ENCODE measurements at regions not wholly inside any gene's neighbourhood (a gene's known extent, or its start where the extent isn't known, plus 50 kb on each side); places are given as distances from the start of the nearest gene placed in this dataset.
"Not testable (repeated sequence)": the region's sequence is repeated elsewhere in the genome, so short reads cannot be mapped to it uniquely, and the experiment has no call there.

DNA sequence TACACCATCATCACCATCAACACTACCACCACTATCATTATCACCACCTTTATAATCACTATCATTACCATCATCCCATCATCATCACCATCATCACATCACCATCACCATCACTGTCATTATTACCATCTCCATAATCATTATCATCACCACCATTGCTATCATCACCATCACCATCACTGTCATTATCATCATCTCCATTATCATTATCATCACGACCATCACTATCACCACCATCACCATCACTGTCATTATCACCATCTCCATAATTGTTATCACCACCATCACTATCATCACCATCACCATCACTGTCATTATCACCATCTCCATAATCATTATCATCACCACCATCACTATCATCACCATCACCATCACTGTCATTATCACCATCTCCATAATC, 279.6 kb upstream of the HS6ST1 start:
- DNase-seq (ENCODE audit: low spot score) = not testable (repeated sequence)

DNA sequence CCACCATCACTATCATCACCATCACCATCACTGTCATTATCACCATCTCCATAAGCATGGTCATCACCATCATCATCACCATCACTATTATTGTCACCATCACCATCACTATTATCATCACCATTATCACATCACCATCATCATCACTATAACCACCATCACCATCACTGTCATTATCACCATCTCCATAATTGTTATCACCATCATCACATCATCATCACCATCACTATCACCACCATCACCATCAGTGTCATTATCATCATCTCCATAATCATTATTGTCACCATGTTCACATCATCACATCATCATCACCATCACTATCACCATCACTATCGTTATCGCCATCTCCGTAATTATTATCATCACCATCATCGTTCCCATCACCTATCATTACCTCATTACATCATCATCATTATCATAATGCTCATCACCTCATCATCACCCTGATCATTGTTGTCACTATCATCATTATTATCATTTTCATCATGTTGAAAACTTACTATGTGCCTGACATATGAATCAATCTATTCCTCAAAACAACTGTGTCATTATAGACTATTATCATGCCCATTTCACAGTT, 280.3 kb upstream of the HS6ST1 start:
- DNase-seq (ENCODE audit: low spot score) = no peak

DNA sequence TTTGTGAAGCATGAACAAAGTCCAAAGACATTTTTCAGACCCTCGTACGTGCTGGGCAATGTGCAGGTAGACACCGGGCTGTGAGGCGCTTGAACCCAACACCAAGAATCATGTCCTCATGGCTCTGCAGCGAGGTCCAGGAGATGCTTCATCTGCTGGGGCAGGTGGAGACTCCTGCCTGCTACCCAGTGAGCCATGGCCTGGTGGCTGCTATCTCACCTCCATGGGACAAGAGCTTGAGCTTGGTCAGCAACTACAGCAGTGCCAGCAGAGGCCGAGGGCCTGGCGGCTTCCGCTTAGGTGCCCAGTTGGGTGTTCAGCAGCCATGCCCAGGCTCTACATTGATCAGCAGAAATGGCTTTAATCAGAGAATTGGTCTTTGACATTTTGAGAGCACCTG, 281.0 kb upstream of the HS6ST1 start:
- no peak for DNase-seq (ENCODE audit: low spot score)

DNA sequence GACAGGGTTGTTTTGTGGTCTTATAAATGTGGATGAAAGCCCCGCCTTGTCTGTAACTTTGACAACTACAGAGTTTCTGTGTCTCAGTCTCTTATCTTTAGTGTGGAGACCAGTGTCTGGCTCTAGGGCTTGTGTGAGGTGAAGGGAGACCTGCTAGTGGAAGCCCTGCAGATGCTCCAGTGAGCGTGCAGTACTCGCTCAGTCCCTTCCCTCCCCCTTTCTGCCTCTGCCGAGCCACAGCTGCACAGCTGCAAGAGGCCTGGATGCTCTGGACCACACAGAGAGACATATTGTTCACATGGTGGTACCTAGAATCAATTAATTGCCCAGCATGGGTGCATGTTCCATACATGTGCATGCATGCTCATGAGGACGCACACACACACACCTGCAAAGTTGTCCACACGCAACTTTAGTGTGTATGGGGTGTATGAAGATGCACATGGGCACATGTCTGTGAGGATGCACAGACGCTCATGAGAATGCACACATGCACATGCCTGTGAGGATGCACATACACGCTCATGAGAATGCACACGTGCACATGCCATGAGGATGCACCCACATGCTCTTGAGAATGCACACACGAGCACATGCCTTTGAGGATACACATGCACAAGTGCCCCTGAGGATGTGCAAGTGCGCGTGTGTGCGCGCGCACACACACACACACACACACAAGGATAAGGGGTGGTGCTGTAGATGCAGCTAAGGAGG, 282.1 kb upstream of the HS6ST1 start:
- DNase-seq (ENCODE audit: low spot score) = no peak

DNA sequence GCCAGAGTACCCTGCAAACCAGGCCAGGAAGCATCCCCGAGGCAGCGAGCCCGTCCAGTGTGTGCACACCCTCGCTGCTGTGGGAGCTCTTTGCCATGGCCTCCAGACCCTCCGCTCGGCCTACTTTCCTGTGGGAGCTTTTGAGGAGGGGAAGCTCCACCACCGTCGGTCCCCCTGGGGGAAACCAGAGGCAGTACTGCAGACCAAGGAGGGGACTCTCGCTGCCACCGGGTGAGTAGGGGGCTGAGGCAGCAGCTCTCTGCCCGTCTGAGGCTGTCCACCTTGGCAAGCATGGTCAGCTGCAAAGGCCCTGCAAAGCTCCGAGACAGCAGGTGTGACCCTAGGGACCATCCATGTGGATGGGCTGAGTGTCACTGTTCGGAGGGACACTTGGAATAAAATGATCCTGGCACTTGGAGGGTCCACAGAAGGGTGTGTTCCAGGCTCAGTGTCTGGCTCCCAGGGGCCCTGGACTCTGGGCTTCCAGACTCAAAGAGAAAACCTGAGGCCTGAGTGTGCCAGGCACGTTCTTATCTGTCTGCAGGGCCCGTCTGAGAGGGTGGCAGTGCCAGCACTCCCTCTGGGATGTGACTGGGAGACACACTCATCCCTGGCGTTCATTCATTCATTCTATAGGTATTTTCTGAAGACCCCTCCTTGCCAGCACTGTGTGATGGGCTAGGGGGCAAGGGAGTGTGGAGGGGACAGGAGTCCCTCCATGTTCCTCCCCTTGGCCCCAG, 282.8 kb upstream of the HS6ST1 start:
- DNase-seq (ENCODE audit: low spot score) = no peak

DNA sequence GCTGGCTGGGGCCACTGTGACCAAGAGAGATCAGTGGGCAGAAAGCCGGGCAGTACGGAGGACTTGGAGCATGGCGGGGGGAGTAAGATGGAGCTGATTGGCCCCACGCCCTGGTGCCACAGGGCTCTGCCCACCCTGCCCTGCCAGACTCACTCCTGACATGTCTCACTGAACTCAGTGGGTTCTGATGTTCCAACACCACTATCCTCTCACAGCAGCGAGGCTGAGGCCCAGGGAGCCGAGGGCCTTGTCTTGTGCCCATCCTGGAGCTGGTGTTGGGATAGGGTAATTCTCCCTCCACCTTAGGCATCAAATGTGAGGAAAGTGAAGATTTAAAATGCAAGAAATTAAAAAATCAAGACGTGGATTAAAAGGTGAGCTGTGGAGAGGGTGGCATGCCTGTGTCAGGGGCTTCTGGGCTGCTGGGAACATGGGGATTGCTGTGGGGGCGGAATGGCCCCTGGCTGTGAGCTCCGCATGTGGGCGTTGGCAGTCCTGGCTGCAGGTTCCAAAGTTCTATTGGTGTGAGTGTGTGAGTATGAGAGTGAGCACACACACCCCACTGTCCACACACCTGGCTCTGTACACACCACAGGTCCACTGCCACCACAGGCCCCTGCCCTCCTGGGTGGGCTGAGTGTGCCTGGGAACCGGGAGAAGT, 283.5 kb upstream of the HS6ST1 start:
- no peak for DNase-seq (ENCODE audit: low spot score)

DNA sequence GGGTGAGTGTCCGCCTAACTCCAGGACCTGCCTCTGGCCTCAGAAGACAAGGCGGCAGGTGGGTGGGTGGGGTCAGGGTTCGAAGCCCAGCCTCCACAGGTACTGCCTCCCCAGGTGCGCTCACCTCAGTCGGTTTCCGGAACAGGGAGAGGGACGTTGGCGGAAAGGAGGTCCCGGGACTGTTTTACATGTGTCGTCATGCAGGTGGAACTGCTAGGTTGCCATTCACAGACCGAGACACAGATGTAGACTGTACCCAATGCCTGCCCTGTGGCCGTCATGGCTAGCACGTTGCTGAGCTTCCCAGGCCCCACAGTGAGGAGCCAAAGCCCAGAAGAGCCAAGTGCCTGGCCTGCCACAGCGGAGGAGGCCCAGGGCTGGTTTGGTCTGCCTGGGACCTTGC, 284.0 kb upstream of the HS6ST1 start:
- DNase-seq (ENCODE audit: low spot score) = no peak

DNA sequence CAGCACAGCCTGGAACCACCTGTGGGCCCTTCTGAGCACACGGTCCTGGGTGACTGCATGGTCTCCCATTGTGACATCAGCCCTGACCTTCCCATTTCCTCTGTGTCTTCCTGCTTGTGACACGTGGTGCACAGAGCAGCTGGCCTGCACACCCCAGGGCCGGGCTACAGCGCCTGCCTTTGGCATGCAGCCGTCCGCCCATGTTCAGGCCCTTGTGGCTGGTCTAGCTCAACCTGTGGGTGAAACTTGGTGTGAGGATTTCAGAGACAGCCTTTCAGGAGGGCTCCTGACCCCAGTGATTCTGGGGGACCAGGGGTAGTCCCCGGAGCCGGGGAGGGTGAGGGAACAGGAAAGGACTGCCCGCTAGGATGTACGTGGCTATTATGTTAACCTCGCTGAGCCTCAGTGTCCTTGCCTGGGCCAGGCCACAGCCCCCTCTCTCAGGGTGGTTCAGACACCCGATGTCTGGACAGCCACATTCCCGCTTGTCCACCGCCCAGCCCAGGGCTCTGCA, 284.8 kb upstream of the HS6ST1 start:
- no peak for DNase-seq (ENCODE audit: low spot score)

DNA sequence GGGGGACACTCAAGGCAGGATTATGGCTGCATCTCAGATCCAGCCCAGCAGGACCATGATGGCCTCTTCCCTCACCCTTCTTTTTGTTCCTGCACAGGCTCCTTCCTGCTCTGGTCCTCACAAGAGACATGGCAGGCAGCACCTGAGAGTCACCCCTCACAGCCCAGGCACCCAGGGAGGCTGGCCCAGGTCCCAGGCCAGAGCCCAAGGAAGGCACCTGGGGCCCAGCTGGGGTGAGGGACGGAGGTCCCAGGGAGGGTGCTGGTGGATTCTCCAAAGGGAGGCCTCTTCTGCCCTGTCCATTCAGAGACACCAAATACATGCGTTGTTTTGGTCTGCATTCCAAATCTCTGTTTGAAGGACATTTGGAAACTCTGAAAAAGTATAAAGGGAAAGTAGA, 285.4 kb upstream of the HS6ST1 start:
- no peak for DNase-seq (ENCODE audit: low spot score)

DNA sequence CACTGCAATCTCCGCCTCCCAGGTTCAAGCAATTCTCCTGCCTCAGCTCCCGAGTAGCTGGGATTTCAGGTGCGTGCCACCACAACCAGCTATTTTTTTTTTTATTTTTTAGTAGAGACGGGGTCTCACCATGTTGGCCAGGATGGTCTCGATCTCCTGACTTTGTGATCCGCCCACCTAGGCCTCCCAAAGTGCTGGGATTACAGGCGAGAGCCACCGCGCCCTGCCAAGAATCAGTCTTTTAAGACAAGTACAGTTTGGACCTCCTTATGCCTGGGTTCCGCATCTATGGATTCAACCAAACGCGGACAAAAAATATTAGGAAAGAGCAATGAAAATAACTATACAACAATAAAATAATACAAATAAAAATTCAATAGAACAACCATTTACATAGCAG, 285.9 kb upstream of the HS6ST1 start:
- DNase-seq (ENCODE audit: low spot score) = not testable (repeated sequence)

DNA sequence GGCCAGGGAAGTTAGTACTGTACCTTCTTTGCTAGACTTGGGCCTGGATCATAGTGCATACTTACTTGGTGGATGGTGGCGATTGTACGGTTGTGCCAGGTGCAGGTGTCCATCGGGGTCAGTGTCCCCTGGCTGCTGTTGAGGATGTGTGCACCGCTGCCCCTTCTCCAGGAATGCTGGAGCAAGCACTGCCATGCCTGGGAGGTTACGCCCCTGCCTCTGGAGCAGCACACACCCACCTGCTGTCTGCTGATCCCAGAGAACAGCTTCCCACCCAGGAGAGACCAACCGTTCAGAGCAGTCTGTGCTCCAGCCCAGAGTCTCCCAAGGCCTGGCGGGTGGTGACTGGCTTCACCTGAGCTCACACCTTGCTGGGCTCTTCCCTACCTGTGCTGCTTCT, 286.8 kb upstream of the HS6ST1 start:
- no peak for DNase-seq (ENCODE audit: low spot score)

DNA sequence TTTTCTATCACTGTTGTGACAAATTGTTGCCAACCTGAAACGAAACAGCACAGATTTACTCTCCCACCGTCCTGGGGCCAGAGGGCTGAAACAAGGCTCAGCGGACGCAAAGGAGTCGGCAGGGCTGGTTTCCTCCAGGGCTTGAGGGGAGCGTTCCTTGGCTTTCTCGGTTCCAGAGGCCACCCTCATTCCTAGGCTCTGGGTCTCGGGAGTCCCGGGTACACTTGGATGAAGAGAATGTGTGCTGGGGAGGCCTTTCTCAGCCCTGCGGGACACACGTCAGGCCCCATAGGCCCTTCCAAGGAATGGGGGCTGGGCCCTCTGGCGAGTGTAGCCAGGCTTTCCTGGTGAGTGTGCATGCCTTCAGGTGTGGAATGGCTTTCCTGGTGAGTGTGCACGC, 287.3 kb upstream of the HS6ST1 start:
- DNase-seq (ENCODE audit: low spot score) = no peak

DNA sequence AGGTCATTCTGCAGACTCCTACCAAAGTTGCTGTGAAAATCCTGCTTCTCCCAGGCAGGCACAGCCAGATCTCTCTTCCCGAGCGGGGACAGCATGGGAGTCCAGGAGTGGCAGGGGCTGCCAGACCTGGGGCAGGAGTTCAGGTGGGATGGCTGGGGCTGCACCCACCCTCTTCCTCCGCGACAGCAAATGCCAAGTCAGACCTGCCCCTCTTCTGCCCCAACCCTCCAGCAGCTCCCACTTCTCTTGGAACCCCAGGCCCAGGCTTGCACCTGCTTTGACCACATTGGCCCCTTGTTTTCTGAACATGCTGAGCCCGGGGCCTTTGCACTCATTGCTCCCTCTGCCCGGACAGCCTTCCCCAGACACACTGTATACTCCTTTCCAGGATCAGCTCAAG, 288.2 kb upstream of the HS6ST1 start:
- DNase-seq (ENCODE audit: low spot score) = no peak

DNA sequence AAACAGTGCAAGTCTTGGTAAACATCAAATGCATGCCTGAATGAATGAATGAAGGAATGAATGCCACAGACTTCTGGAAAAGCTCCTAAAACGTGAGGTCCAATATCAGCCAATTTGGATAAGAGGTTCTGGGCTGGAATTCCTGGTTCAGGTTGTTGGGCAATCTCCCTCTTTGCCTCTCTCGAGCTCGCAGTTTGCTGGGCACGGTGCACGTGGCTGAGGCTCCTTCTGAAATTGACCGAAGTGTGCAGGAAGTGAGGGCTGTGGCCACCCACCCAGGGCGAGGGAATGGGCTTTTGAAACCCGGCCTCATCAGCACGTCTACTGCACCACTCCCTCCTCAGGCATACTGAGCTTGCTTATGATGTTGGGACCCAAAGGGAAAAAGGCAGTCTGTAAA, 288.8 kb upstream of the HS6ST1 start:
- no peak for DNase-seq (ENCODE audit: low spot score)

DNA sequence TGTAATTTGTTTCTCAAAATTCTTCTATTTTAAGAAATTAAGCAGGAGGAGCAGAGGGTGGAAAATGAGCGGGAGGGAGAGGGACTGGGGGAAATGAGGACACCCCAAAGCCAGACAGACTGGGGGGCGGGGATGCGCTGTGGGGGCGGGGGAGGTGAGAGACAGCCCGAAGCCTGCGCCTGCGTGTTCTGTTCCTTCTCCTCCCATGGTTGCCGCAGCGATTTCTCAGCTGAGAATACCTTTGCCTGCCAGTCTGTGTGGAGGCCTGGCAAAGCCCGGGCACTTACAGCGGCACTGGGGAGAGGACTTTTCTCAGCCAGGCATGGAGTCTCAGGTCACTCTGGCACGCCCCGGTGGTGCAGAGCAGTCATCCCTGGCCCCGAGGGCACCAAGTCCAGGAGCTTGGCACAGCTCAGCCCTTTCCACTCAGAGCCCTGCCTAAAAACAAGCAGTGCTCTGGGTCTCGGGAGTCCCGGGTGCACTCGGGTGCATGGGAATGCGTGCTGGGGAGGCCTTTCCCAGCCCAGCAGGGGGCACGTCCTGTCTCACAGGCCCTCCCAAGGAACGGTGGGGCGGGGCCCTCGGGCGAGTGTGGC, 289.3 kb upstream of the HS6ST1 start:
- DNase-seq (ENCODE audit: low spot score) = no peak

DNA sequence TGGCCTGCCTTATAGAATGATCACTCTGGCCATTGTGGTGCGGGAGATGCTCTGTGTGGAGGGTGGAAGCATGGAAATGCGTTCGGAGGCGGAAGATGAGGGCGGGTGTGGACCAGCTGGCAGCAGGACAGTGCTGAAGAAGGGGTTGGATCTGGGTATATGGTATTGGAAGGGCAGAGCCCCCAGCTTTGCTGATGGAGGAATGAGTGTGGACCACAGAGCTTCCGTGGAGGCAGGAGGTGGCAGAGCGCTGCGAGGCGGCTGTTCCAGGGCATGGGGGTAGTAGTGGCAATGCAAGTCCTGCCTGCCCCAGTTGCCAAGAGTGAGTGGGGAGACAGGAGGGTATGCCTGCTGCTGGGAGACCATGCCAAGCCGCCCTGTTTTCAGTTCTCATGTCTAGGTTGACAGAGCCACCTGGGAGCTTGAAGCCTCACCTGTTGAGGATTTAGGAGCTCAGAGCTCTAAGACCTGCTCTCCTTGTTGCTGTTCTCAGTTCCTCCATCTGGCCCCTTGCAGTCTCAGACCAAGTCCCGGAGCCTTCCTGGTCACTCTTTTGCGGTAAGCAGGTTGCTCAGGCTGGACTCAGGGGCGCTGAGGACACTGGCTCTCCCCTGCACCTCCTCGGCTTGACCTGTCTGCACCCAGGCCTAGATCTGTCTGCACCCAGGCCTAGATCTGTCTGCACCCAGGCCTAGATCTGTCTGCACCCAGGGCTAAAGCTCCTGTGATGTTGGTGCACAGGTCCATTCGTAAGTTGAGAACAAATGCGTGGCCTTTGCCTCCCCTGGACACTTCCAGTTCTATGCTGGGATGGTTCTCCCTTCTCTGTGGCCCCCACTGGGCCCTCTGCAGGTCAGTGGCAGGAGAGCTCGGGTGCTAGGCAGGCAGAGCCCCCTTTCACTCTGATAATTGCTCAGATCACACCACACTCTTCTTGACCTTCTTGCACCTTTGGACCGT, 290.5 kb upstream of the HS6ST1 start:
- no peak for DNase-seq (ENCODE audit: low spot score)

DNA sequence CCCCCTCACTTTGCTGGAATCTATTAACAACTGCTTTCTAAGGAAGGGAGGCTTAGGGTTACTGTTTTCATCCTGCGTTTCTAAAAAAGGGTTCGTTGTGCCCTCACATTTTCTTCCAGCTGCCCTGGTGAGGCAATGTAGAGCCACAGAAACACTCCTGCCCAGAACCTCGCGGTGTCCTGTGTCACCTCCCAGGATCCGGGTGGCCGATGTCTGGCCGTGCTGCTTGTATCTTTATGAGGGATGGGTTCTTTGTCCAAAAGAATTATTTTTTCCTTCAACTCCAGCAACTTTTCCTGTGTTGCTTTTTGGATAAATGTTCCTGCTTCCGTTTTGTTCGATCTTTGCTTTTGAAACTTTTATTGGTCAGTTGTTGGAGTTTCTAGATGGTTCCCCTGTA, 291.8 kb upstream of the HS6ST1 start:
- DNase-seq (ENCODE audit: low spot score) = no peak

DNA sequence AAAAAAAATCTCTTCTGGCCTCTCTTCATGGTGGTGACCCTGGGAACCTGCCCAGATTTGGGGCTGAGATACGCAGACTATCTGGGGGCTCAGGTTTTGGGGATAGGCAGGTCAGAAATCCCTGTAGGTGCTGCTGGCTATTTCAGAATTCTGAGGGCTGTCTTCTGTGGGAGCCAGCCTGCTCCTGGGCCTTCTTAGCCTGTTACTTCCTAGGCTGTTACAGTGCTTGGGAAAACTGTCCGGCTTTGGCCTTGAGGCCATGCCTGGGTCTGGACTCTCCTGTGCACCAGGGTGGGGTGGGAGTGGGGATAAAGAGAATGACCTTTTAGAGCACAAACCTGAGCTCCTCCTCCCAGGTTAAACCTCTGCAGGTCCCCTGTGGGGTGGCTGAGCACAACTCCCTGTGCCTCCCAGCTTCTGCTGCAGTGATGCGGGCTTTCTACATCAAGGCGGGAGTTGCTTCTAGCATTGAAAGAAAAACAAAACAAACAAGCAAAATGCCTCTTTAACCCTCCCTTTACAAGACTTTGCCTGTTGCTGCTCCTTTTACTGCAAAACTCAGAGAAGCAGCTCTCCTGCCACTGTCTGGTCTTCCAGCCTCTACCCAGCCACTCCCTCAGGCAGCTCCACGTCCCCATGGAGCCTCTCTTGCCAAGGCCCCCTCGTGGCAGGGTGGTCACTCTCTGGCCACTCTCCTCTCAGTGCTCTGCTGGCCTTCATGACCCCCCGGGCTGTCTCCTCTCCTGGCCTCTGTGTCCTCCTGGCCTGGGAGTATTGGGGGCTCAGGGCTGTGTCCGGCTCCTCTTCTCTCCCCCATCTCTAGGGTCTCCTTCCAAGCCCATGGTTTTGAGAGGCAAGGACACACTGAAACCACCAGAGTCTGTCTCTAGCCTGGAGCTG, 293.0 kb upstream of the HS6ST1 start:
- DNase-seq (ENCODE audit: low spot score) = no peak

DNA sequence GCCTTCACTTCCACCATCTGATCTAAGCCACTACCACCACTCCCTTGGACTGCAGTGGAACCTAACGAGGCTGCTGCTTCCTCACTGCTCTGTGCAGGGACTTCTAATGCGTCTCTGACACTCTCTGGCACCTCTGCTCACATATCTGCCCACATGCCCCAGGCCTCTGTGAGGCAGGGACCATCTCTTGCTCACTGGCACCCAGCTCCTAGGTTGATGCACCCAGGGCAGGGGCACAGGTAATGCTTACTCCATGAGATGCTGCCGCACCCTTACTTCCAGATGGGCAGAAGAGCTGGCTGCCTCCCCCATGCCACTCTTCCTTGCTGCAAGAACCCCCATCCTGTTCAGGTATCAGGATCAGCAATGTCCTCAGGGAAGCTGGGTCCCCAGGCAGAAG, 294.0 kb upstream of the HS6ST1 start:
- DNase-seq (ENCODE audit: low spot score) = no peak

DNA sequence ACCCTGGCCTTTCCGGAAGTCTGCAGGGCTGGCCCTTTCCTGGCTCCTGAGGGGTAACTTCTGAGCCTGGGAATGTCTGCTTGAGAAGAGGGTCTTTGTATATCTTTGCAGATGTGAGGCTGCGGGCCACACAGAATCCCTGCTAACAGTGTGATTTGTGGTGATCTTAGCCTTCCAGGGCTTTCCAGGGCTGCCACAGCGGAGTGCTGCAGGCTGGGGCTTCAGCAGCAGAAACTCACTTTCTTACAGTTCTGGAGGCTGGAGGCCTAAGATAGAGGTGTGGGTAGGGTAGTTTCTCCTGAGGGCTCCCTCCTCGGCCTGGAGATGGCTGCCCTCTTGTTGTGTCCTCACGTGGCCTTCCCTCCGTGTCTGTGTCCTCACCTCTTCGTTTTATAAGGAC, 294.7 kb upstream of the HS6ST1 start:
- DNase-seq (ENCODE audit: low spot score) = no peak

All from activated CD4-positive, alpha-beta T cell treated with anti-CD3 and anti-CD28 coated beads, Interleukin-2, Interleukin-4, amounts not matched to agents 100 ng/mL and 50 ng/mL, durations not matched to agents 16 hours and 8 hours (primary cell).